AG04450 (cell line): ENCODE measurements at regions not wholly inside any gene's neighbourhood (a gene's known extent, or its start where the extent isn't known, plus 50 kb on each side); places are given as distances from the start of the nearest gene placed in this dataset.
"Not testable (repeated sequence)": the region's sequence is repeated elsewhere in the genome, so short reads cannot be mapped to it uniquely, and the experiment has no call there.

Experiments
- CTCF ChIA-PET: fragments of 300-600, 350-600 bp; formaldehyde crosslinking; extraction: SDS; loops from one replicate; lab custom pipeline; 2022; ENCODE audit warnings: antibody characterized with exemption, inconsistent platforms; lab: Charles Lee
- POLR2A ChIA-PET: fragments of 350-600 bp; formaldehyde crosslinking; extraction: SDS; loops from one replicate; lab custom pipeline; 2021; ENCODE audit warnings: antibody characterized with exemption, inconsistent platforms; lab: Yijun Ruan, JAX
- DNase-seq: peaks from one replicate; pipeline ENCODE4 v3.0.0-alpha.2; 2011; ENCODE audit warnings: low read depth, low spot score
- H3K27ac ChIP-seq: one replicate; pipeline ENCODE4 v1.5.1; 2012; ENCODE audit warnings: low read depth, low read length, control low read depth
- H3K27me3 ChIP-seq: one replicate; pipeline ENCODE4 v1.6.0; 2012; ENCODE audit warnings: low read length; ENCODE audit not compliant: control insufficient read depth, insufficient read depth
- H3K4me3 ChIP-seq: 2 replicates; pipeline ENCODE4 v1.5.1; 2011; ENCODE audit warnings: mild to moderate bottlenecking, low read depth, low read length, control low read depth
- H3K9me3 ChIP-seq: 2 replicates; pipeline ENCODE4 v1.5.1; 2012; ENCODE audit warnings: low read length; ENCODE audit not compliant: control insufficient read depth, insufficient read depth
- TF ChIP-seq, protein P1 (sequence below): IDR thresholded peaks from 2 replicates; pipeline ENCODE4 v1.5.1; 2011; ENCODE audit warnings: low read depth, low read length, control low read depth, inconsistent platforms

DNA sequence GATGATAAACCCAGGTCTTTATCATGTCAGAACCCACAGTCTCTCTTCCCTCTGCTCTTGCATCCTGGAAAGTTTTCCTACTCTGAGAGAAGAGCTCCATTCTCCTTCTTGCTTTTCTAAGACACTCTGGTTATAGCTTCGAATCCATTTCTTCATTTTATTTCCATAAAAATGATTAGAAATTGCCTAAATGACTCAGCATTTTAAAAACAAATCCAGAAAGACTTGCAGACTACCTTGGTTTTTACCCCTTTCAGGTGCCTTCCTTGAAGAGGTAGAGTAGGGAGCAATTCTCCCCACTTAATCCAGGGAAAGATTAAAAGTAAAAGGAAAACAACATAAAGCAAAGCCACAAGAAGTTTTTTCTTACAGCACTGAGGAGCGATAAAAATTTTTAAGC, 1256.0 kb downstream of the ROBO1 start:
- POLR2A ChIA-PET = no interaction called here
- CTCF ChIA-PET = no interaction called here
- no peaks in the 10 kb centered on the region for H3K9me3 ChIP-seq
- H3K27me3 ChIP-seq = no peaks in the 10 kb centered on the region
- H3K4me3 ChIP-seq = no peak overlapping the region
- TF ChIP-seq, protein P1, sequence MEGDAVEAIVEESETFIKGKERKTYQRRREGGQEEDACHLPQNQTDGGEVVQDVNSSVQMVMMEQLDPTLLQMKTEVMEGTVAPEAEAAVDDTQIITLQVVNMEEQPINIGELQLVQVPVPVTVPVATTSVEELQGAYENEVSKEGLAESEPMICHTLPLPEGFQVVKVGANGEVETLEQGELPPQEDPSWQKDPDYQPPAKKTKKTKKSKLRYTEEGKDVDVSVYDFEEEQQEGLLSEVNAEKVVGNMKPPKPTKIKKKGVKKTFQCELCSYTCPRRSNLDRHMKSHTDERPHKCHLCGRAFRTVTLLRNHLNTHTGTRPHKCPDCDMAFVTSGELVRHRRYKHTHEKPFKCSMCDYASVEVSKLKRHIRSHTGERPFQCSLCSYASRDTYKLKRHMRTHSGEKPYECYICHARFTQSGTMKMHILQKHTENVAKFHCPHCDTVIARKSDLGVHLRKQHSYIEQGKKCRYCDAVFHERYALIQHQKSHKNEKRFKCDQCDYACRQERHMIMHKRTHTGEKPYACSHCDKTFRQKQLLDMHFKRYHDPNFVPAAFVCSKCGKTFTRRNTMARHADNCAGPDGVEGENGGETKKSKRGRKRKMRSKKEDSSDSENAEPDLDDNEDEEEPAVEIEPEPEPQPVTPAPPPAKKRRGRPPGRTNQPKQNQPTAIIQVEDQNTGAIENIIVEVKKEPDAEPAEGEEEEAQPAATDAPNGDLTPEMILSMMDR = no peak
- no peak overlapping the region for H3K27ac ChIP-seq
- DNase-seq = no peak

DNA sequence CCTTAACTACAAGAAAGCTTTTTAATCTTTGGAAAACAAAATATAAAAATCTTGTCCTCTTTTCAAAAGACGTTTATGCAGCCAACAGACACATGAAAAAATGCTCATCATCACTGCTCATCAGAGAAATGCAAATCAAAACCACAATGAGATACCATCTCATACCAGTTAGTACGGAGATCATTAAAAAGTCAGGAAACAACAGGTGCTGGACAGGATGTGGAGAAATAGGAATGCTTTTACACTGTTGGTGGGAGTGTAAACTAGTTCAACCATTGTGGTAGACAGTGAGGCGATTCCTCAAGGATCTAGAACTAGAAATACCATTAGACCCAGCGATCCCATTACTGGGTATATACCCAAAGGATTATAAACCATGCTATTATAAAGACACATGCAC, 1255.0 kb downstream of the ROBO1 start:
- CTCF ChIA-PET, H3K9me3 ChIP-seq, H3K27ac ChIP-seq, H3K4me3 ChIP-seq, H3K27me3 ChIP-seq, POLR2A ChIA-PET, DNase-seq: not testable (repeated sequence)

DNA sequence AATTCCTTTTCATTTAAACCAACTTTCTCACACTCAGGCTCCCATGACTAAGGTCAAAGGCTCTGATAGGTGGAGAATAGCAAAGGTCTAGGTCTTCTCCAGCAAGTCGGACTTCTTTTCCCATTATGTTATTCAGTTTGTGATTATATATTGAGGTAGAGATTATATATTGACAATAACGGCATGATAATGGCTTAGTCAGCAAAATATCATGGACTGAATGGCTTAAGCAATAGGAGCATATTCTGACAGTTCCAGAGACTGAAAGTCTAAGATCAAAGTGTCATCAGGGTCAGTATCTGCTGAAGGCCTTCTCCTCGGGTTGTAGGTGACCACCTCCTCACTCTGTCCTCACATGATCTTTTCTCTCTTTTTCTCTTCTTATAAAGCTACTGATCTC, 1251.4 kb downstream of the ROBO1 start:
- Histone ChIP-seq H3K4me3 (no peak overlapping the region), H3K27ac (no peak overlapping the region), H3K27me3 (no peaks in the 10 kb centered on the region), H3K9me3 (no peaks in the 10 kb centered on the region)
- TF ChIP-seq, protein P1 = no peak
- ChIA-PET POLR2A (no interaction called here), CTCF (no interaction called here)
- no peak for DNase-seq

DNA sequence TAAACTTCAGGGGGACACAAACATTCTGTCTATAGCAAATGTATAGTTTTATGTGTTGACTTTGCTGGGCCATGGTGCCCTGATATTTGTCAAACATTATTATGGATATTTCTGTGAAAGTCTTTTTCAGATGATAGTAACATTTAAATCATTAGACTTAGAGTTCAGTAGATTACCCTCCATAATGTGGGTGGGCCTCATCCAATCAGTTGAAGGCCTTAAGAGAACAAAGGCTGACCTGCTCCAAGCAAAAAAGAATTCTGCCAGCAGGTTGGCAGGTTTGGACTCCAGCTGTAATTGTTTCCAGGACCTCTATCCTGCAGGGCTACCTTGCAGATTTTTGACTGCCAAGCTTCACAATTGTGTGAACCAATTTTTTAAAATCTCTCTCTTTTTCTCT, 1250.9 kb downstream of the ROBO1 start:
- ChIA-PET POLR2A (no interaction called here), CTCF (no interaction called here)
- H3K27me3 ChIP-seq = no peaks in the 10 kb centered on the region
- no peak for DNase-seq
- no peak overlapping the region for H3K27ac ChIP-seq
- no peak overlapping the region for H3K4me3 ChIP-seq
- TF ChIP-seq, protein P1 = no peak
- H3K9me3 ChIP-seq = no peaks in the 10 kb centered on the region

DNA sequence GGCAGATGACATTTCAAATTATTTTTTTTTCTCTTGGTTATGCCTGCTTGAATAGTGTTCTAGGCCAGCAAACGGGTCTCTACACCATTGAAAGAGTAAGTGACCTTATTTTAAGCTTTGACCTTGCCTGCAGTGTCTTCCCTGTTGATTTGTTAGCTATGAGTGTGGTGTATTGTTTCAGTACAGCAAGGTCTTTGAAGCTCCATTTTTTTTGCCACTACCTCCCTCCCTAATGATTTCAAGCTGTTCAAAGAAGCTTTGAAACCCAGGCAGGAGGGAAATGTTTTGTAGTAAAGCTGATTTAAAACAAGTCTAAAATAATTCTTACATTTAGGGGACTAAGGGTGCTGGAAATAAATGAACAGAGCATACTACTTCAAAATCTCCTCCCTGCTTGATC, 1249.8 kb downstream of the ROBO1 start:
- Histone ChIP-seq H3K9me3 (no peaks in the 10 kb centered on the region), H3K27me3 (no peaks in the 10 kb centered on the region), H3K4me3 (no peak overlapping the region), H3K27ac (no peak overlapping the region)
- CTCF ChIA-PET = no interaction called here
- POLR2A ChIA-PET = no interaction called here
- TF ChIP-seq, protein P1 = no peak
- no peak for DNase-seq

DNA sequence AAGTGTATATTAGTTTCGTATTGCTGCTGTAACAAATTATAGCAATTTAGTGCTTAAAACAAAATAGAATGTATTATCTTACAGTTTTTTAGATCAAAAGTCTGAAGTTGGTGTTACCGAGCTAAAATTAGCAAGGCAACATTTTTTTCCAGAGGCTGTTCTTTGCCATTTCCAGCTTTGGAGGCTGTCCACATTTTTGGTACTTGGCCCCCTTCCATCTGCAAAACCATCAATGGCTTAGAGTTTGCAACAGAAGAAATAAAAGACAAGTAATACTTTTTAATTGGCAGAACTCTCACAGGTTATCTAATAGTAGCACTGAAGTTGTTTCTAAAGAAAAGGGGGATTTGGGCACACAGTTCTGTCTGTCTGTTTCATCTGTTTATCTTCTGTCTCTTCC, 1248.5 kb downstream of the ROBO1 start:
- POLR2A ChIA-PET = no interaction called here
- TF ChIP-seq, protein P1 = no peak
- CTCF ChIA-PET = no interaction called here
- Histone ChIP-seq H3K27me3 (no peaks in the 10 kb centered on the region), H3K4me3 (no peak overlapping the region), H3K27ac (no peak overlapping the region), H3K9me3 (no peaks in the 10 kb centered on the region)
- DNase-seq = no peak
